ENCODE measurements at regions not wholly inside any gene's neighbourhood (a gene's known extent, or its start where the extent isn't known, plus 50 kb on each side); places are given as distances from the start of the nearest gene placed in this dataset.
A peak's percentile ranks its signal among the peaks of the same experiment; 100 is the strongest.

GRCh38 chr13:78404846-78405360, 198.4 kb downstream of the POU4F1 start:
- Histone ChIP-seq H3K4me1 (ENCODE audit: insufficient read depth, low read length, poor library complexity, severe bottlenecking) (peaks cover 11% of the 10 kb centered on the region), H3K36me3 (ENCODE audit: insufficient read depth, low read length, poor library complexity, severe bottlenecking) (no peaks in the 10 kb centered on the region), H3K9me3 (ENCODE audit: low read depth, low read length, poor library complexity, severe bottlenecking) (no peaks in the 10 kb centered on the region), H3K27me3 (replicated peaks; ENCODE audit: insufficient read depth, low read depth, low read length, poor library complexity) (peaks cover 5% of the 10 kb centered on the region), H3K4me3 (ENCODE audit: low read depth, low read length, poor library complexity, severe bottlenecking) (no peak overlapping the region), H3K27ac (ENCODE audit: low read depth, low read length, poor library complexity, severe bottlenecking) (no peak overlapping the region)
- TF ChIP-seq CTCF (conservative IDR thresholded peaks at IDR 0.05; ENCODE audit: low read depth, low read length) (no peak), EZH2 (IDR thresholded peaks at IDR 0.05; ENCODE audit: borderline replicate concordance, low read depth, low read length, poor library complexity, severe bottlenecking) (no peak)
- BruUV-seq (replicated peaks) = no TSS peak
- ChIA-PET CTCF (no interaction called here), POLR2A (ENCODE audit: low non-redundant PET) (no interaction called here)
- intact Hi-C loops (cut with micrococcal nuclease; ENCODE audit: unreplicated experiment) = no loop called here
- DNase-seq (ENCODE audit: low spot score) = no peak

- peaks cover 5% of the 10 kb centered on the region for H3K27me3 ChIP-seq (replicated peaks; ENCODE audit: insufficient read depth, low read depth, low read length, poor library complexity)
- H3K36me3 ChIP-seq (ENCODE audit: insufficient read depth, low read length, poor library complexity, severe bottlenecking) = no peaks in the 10 kb centered on the region
- POLR2A ChIA-PET (ENCODE audit: low non-redundant PET) = no interaction called here
- no peak overlapping the region for H3K27ac ChIP-seq (ENCODE audit: low read depth, low read length, poor library complexity, severe bottlenecking)
- H3K4me3 ChIP-seq (ENCODE audit: low read depth, low read length, poor library complexity, severe bottlenecking) = no peak overlapping the region
- H3K9me3 ChIP-seq (ENCODE audit: low read depth, low read length, poor library complexity, severe bottlenecking) = no peaks in the 10 kb centered on the region
- DNase-seq (ENCODE audit: low spot score) = peak; percentile 55
- no TSS peak for BruUV-seq (replicated peaks)
- peaks cover 10% of the 10 kb centered on the region for H3K4me1 ChIP-seq (ENCODE audit: insufficient read depth, low read length, poor library complexity, severe bottlenecking)
- TF ChIP-seq CTCF (conservative IDR thresholded peaks at IDR 0.05; ENCODE audit: low read depth, low read length) (no peak), EZH2 (IDR thresholded peaks at IDR 0.05; ENCODE audit: borderline replicate concordance, low read depth, low read length, poor library complexity, severe bottlenecking) (no peak)
- CTCF ChIA-PET = no interaction called here
- intact Hi-C loops (cut with micrococcal nuclease; ENCODE audit: unreplicated experiment) = no loop called here
These were observed 200.5 kb downstream of the POU4F1 start for GRCh38 chr13:78402708-78403400.

- Histone ChIP-seq H3K27me3 (replicated peaks; ENCODE audit: insufficient read depth, low read depth, low read length, poor library complexity) (peaks cover 5% of the 10 kb centered on the region), H3K4me1 (ENCODE audit: insufficient read depth, low read length, poor library complexity, severe bottlenecking) (peaks cover 10% of the 10 kb centered on the region), H3K27ac (ENCODE audit: low read depth, low read length, poor library complexity, severe bottlenecking) (no peak overlapping the region), H3K9me3 (ENCODE audit: low read depth, low read length, poor library complexity, severe bottlenecking) (no peaks in the 10 kb centered on the region), H3K4me3 (ENCODE audit: low read depth, low read length, poor library complexity, severe bottlenecking) (no peak overlapping the region), H3K36me3 (ENCODE audit: insufficient read depth, low read length, poor library complexity, severe bottlenecking) (no peaks in the 10 kb centered on the region)
- ChIA-PET CTCF (no interaction called here), POLR2A (ENCODE audit: low non-redundant PET) (interaction anchor here (0.7 kb wide), 1 partner anchor 15 kb away, joined by 3 read pairs; no protein-coding TSS in a partner anchor)
- DNase-seq (ENCODE audit: low spot score) = no peak
- BruUV-seq (replicated peaks) = no TSS peak
- TF ChIP-seq CTCF (conservative IDR thresholded peaks at IDR 0.05; ENCODE audit: low read depth, low read length) (no peak), EZH2 (IDR thresholded peaks at IDR 0.05; ENCODE audit: borderline replicate concordance, low read depth, low read length, poor library complexity, severe bottlenecking) (no peak)
- intact Hi-C loops (cut with micrococcal nuclease; ENCODE audit: unreplicated experiment) = no loop called here
These were observed 201.3 kb downstream of the POU4F1 start for GRCh38 chr13:78401873-78402707.
